ENCODE measurements at regions not wholly inside any gene's neighbourhood (a gene's known extent, or its start where the extent isn't known, plus 50 kb on each side); places are given as distances from the start of the nearest gene placed in this dataset.

GRCh38 chr10:61010863-61011262 lies 66.9 kb upstream of the RHOBTB1 start:
- TF ChIP-seq EZH2 (IDR thresholded peaks at IDR 0.05; ENCODE audit: low read length, unreplicated experiment): no peak
- TF ChIP-seq CTCF (conservative IDR thresholded peaks at IDR 0.05; ENCODE audit: low read depth, low read length): no peak
- TF ChIP-seq EZH2phosphoT487 (IDR thresholded peaks at IDR 0.05; ENCODE audit: borderline replicate concordance, low read length): no peak
